ENCODE measurements at regions not wholly inside any gene's neighbourhood (a gene's known extent, or its start where the extent isn't known, plus 50 kb on each side); places are given as distances from the start of the nearest gene placed in this dataset.

DNA sequence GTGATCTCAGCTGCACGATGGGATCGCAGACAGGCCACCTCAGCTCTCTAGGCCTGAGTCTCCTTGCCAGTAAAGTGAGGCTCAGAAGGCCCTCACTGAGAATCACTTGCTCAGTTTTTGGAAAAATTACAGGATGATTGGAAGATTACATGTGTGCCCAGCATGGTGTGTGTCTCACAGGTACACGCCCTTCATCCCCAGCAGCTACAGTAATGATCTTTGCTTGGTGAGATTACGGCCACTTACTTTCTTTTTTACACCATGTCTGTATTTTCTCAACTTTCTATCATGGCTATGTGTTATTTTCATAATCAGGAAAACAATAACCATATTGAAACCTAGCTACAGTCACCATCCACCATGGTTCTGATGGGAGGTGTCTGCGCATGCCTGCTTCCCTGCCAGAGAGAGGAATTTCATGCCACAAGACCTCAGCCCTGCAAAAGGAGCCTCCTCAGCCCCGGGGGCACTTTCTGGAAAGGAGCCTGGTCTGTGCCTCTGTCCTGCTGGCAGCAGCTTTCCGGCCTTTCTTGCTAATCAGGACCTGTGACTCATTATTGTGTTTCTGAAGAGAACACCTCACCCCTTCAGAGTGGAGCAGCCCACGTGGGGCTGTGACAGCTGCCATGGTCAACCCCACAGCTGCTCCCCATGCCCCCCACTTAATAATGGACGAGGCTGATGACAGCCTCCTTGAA is 64.2 kb upstream of the OLFM1 start:
- no peak overlapping the region for H3K4me3 ChIP-seq (replicated peaks; ENCODE audit: low read depth, low read length)
- TF ChIP-seq, protein P1, sequence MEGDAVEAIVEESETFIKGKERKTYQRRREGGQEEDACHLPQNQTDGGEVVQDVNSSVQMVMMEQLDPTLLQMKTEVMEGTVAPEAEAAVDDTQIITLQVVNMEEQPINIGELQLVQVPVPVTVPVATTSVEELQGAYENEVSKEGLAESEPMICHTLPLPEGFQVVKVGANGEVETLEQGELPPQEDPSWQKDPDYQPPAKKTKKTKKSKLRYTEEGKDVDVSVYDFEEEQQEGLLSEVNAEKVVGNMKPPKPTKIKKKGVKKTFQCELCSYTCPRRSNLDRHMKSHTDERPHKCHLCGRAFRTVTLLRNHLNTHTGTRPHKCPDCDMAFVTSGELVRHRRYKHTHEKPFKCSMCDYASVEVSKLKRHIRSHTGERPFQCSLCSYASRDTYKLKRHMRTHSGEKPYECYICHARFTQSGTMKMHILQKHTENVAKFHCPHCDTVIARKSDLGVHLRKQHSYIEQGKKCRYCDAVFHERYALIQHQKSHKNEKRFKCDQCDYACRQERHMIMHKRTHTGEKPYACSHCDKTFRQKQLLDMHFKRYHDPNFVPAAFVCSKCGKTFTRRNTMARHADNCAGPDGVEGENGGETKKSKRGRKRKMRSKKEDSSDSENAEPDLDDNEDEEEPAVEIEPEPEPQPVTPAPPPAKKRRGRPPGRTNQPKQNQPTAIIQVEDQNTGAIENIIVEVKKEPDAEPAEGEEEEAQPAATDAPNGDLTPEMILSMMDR (IDR thresholded peaks at IDR 0.05; ENCODE audit: low read length, missing control alignments), result no peak
- no peak for DNase-seq (ENCODE audit: low read depth)

DNA sequence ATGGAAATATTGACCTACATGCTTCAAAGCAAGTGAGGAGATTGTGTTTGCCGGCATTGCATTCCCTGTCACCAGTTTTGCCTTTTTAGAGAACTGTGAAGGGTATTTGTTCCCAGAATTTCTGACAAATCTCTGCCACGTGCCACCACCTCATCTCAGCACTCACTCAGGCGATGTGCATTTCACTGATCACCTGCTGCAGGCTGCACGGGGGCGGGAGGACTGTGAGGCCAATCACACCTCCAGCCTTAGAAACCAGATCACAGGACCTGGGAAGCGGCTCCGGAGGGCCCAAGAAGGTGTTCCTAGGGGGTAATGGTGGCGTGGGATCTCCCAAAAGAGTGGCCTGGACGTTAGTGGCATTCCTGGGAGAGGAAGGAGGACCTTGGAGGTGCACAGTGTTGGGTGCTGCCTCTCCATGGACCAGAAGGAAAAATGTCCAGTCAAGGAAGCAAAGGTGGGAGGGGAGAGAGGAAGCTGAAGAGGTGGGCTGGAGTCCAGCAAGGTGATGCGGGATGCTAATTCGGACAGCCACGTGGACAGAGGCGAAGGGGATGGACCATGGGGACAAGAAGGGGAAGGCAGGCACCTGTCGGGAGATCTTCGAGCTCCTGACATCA is 63.6 kb upstream of the OLFM1 start:
- TF ChIP-seq, protein P1 (IDR thresholded peaks at IDR 0.05; ENCODE audit: low read length, missing control alignments), result no peak

DNA sequence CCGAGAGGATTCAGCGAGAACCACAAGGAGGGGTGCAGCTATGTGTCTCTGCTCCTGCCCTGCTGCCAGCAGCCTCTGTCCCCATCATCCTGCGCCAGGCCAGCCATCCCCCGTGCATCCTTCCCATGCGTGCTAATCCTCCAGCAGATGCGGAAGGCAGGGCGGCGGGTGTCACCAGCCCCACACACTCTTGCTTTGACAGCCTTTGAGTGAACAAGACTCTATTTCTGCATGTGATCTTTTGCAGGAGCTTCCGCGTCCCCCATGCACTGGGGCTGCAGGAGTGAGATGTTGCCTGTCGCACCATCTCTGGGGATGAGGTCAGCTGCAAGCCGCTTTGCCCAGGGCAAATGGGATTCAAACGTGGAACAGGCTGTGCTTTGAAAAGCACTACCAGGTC is 58.0 kb upstream of the OLFM1 start:
- TF ChIP-seq, protein P1 (IDR thresholded peaks at IDR 0.05; ENCODE audit: low read length, missing control alignments), result no peak
- H3K4me3 ChIP-seq (replicated peaks; ENCODE audit: low read depth, low read length), result no peak overlapping the region
- no peak for DNase-seq (ENCODE audit: low read depth)

More for the DNA sequence above, 63.6 kb upstream of the OLFM1 start:
- DNase-seq (ENCODE audit: low read depth), result no peak
- H3K4me3 ChIP-seq (replicated peaks; ENCODE audit: low read depth, low read length), result no peak overlapping the region

DNA sequence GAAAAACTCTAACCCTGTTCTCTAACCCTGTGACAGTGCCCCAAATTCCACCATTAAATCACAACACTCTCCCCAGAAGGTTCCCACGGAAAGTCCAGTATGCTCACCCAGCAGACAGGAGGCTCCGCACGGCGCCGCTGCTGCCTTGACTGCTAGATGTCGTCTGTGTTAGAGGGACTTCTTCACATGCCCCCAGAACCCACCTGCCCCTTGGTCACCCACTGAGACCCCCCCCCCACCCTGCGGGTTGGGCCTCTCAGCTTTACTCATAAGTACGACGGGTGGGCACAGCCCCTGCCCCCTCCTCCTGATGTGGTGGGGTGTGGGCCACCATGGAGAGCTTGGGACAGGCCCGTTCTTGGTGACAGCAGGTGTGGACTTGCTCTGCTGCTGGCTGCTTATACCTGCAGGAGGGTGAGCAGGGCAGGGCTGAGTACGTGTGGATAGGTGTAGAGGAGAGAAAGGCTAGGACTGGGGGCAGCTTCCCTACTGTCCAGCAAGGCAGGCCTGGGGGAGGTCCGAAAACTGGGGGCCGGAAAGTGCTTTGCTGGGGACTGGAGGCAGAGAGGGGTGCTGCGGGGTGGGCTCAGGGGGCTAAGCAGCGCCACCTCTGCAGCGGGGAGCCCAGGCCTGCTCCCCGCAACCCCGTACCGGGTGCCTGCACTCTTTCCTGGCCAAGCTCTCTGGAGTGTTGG is 57.5 kb upstream of the OLFM1 start:
- DNase-seq (ENCODE audit: low read depth), result no peak
- no peak overlapping the region for H3K4me3 ChIP-seq (replicated peaks; ENCODE audit: low read depth, low read length)
- TF ChIP-seq, protein P1 (IDR thresholded peaks at IDR 0.05; ENCODE audit: low read length, missing control alignments), result no peak

DNA sequence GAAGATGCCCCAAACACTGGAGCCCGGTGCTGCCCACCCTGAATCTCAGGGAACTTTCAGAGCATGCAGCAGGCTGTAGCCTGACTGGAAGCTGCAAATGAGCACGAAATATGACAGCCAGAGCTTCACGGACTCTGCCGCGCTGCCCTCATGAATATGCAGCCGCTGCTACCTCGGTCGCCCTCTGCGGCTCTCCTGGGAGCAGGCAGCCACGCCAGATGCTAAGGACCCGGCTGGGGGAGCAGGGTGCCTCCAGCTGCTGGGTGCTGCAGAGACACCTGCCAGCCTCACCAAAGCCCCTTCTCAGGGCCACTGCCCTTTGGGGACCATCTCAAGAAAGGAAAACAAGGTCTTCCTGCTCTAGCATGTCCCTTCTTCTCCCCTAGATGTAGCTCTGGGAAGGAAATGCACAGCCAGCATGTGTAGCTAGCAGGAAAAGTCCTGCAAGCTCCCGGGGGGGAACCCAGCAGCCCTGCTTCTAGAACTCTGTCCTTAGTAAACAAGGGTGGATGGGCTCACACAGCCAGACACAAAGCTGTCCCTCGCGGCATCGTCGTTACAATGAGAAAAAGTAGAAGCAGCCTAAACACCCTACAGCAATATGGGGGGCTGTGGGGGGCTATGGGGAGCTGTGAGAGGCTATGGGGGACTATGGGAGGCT is 56.8 kb upstream of the OLFM1 start:
- no peak overlapping the region for H3K4me3 ChIP-seq (replicated peaks; ENCODE audit: low read depth, low read length)
- TF ChIP-seq, protein P1 (IDR thresholded peaks at IDR 0.05; ENCODE audit: low read length, missing control alignments), result no peak
- no peak for DNase-seq (ENCODE audit: low read depth)

DNA sequence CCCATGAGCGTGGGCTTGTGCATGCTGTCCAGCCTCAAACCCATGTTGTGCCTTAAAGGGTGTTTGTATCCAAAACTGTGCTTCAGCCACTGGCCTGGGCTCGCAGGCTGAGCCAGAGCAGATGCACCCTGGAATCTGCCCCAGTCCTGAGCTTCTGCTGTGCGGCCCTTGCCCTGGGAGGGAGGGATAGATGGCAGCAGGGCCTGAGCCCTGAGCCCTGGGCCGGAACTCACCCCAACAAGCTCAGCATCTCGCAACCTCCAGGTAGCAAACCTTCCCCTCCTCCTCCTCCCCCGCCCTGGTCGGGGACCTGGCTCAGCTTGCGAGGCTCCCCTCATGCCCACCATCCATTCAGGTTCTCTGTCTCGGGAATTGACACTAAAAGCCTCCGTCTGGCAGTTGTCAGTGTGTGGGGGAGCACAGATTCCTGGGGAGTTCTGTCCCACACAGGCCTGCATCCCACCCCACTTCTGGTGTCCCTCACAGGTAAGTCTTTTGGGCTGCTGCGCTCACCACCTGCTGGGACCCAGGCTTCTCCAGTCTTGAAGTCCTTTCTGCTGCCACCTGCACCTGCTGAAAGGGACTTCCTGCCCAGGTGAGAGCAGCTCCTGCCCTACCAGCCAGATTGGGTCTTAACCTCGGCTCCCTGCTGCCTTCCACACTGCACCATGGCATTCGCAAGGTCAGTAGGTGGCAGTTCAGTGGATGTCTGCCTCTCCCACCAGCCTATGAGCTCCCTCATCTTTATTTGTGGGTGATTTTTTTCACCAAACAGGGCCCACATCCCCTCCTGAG is 55.2 kb upstream of the OLFM1 start:
- no peak for DNase-seq (ENCODE audit: low read depth)
- H3K4me3 ChIP-seq (replicated peaks; ENCODE audit: low read depth, low read length), result no peak overlapping the region
- TF ChIP-seq, protein P1 (IDR thresholded peaks at IDR 0.05; ENCODE audit: low read length, missing control alignments), result no peak

Measured in fibroblast of pulmonary artery (primary cell).